GM19452 (cell line): ENCODE measurements at regions not wholly inside any gene's neighbourhood (a gene's known extent, or its start where the extent isn't known, plus 50 kb on each side); places are given as distances from the start of the nearest gene placed in this dataset.

Experiments used
- ATAC-seq: cut with Tn5 transposase; IDR thresholded peaks from one replicate; pipeline ENCODE4 v1.9.1; 2021; ENCODE audit not compliant: unreplicated experiment

GRCh38 chr1:218754477-218754876, 409.3 kb downstream of the TGFB2 start:
- no peak for ATAC-seq

- ATAC-seq = no peak
Measured at GRCh38 chr1:218755128-218755527, 410.0 kb downstream of the TGFB2 start.

GRCh38 chr1:218759795-218760194, 413.9 kb upstream of the LYPLAL1 start:
- no peak for ATAC-seq

DNA sequence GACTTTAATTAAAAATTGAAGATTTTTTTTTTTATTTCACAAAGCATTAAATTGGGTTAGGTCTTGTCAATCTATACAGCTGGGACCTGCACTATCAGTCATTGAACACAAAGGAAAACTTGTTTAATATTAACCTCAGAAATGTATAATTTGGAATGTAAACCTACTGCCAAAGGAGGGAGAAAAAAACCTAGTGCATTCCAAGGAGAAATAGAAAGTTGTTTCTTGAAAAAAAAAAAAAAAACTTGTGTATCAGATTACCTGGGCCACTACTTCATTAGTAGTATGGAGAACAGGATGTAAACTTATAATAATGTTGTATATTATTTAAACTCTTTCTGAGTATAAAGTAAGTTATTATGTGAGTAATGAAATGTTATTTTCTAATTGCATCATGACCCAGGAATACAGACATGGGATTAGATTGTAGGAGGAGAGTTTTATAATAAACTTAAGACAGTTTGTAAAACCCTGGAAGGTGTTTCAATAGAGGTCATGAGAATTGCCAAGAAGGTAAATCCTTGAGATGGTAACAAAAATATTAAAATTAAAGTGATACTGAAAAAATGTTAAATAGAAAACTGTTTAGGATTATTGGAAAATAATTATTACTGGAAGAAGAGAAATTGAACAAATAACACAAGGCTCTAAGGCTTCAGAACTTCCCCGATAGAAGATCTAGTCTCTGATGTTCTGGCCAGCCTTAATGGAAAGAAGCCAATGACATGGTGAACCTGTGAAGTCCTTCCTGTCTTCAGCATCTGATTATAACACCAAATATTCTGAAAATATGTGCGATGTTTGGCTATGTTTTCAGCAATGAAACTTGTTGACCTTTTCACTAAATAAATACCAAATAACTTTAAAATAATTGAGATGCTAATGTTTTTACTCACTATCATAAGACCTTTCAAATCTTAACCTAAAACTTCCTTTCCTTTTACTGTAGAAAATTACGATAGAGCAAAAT, 412.8 kb upstream of the LYPLAL1 start:
- ATAC-seq = no peak

DNA sequence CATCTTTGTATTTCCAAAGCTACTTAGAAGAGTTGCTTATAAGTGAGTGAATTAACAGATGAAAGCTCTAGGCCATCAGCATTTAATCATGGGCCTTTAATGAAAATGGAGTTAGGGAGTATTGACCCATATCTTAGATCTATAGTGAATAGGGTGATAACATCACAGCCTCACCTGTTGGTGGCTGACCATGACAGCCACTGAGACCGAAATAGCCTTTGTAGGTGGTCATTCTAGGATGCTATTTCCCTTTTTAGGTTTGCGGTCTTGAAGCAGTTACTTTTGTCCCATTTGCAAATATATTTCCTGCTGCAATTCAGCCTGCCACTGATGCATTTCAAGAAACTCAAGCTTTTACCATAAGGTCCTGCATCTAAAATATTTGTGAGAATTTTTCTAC, 410.1 kb upstream of the LYPLAL1 start:
- ATAC-seq = no peak

DNA sequence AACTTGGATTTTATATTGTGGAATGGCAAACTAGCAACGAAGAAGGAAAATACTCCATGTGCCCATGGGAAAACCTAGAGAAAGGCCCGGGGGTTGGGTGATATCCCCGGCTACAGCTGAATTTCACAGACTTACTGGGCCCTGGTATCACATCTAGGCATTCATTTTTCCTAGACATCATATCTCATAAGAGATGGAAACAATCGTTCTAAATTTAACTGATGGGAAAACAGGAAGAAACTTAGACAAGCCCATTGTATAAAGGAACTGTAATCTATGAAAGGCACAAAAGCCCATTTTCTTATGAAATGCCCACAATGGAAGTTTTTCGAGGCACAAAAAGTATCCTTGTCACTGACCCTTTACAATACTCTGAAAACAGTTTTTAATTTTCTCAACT, 407.9 kb upstream of the LYPLAL1 start:
- no peak for ATAC-seq

DNA sequence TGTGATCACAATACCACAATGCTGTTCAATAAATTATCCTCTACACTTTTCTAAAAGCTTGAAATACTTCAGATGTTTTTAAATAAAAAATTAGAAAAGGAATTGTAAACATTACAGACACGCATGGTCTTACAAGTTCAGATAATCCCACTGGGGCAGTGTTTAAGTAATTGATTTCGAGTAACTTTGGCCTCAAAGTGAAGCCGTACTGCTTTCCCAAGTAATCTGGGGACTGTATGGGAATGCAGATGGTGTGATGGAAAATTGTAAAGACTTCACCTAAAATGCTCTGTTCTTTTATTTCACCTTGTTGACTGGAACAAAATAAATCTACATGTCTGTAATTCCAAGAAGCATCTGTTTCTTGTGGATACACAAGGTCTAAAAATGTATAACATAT, 401.7 kb upstream of the LYPLAL1 start:
- no peak for ATAC-seq

GRCh38 chr1:218772575-218772974, 401.1 kb upstream of the LYPLAL1 start:
- no peak for ATAC-seq

- no peak for ATAC-seq
Measured at GRCh38 chr1:218775501-218776021, 398.1 kb upstream of the LYPLAL1 start.

- ATAC-seq = no peak
Measured at GRCh38 chr1:218778257-218779126, 395.2 kb upstream of the LYPLAL1 start.

DNA sequence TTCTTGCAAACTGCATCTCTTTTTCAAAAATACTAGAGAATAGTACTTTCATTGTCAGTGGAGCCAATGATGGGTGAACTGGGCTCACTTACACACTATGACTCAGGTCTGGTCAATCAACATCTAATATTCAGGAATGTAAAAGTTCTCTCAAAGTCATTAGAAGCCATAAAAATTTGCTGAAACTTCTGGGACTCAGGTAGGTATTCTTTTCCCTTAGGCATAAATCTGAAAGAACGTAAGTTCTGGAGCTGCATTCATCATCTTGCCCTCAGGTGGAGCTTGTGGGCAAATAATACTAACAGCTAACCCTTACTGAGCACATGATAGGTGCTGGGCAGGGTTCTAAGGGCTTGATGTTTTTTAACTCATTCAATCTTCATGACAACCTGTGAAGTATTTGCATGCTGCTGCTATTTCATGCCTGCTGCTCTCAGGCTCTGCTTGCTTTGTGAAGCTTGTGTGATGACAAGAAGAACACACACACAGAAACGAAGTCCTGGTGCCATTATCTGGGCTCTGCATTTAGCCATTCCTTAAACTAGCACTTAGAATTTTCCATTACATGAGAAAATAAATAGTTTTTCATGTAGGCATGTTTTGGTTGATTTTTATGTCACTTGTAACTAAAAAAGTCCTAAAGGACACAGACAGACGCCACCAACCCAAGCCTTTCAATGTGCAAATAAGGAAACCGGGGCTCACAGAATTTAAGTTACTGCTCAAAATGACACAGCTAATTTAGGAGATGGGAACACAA, 394.2 kb upstream of the LYPLAL1 start:
- ATAC-seq = no peak

GRCh38 chr1:218783131-218783530, 390.5 kb upstream of the LYPLAL1 start:
- no peak for ATAC-seq

- no peak for ATAC-seq
Measured at GRCh38 chr1:218783916-218784315, 389.8 kb upstream of the LYPLAL1 start.

GRCh38 chr1:218785928-218786327, 387.8 kb upstream of the LYPLAL1 start:
- ATAC-seq = no peak

GRCh38 chr1:218787826-218788225, 385.9 kb upstream of the LYPLAL1 start:
- ATAC-seq = no peak

DNA sequence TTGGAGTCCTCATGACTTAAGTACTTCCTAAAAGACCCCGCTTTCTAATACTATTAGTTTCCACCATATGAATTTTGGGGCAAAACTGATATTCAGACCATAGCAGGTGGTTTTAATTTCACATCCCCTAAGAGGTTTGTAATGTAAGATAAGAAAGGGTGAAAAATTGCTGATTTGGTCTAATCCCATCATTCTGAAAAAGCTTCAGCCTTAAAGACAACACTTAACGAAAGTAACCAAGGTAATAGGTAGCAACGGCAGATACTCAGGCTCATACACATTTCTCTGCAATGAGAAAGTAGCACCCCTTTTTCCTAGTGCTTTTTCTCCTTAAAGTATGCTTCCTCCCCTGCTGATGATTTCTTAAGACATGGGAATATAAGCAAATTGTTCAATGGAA, 376.9 kb upstream of the LYPLAL1 start:
- no peak for ATAC-seq

DNA sequence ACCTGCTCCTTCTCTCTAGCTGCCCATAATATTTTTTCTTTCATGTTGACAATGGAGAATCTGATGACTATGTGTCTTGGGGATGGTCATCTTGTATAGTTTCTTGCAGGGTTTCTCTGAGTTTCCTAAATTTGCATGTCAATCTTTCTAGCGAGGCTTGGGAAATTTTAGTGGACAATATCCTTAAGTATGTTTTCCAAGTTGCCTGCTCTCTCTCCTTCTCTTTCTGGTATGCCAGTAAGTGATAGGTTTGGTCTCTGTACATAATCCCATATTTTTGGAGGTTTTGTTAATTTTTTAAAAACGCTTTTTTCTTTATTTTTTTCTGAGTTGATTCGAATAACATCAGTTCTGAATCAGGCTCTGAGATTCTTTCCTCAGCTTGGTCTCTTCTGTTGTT, 370.9 kb upstream of the LYPLAL1 start:
- ATAC-seq = no peak

DNA sequence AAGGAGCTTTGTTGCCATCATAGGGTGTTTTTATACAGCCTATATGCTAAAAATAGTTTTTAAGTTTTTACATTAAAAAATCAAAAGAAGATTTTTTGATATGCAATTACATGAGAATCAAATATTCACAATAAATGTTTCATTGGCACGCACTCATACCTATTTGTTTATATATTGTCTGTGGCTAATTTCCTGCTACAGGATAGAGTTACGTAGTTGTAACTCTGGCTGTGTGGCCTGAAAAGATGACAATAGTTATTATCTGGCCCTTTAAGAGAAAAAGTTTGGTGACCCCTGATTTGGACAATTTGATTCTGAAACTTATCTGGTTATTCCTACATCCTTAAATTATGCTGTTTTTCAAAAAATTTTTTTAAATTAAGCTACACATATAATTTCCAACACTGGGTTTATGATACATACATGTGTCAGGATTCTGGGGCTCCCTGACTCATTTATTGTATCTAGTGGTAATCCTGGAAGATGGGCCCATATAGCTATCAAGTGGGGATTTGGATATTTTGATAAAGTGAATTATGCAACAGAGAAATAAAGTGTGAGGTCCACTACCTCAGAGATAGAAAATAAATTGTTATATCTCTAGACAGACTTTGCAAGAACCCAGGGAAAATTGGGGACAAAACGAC, 370.2 kb upstream of the LYPLAL1 start:
- no peak for ATAC-seq

DNA sequence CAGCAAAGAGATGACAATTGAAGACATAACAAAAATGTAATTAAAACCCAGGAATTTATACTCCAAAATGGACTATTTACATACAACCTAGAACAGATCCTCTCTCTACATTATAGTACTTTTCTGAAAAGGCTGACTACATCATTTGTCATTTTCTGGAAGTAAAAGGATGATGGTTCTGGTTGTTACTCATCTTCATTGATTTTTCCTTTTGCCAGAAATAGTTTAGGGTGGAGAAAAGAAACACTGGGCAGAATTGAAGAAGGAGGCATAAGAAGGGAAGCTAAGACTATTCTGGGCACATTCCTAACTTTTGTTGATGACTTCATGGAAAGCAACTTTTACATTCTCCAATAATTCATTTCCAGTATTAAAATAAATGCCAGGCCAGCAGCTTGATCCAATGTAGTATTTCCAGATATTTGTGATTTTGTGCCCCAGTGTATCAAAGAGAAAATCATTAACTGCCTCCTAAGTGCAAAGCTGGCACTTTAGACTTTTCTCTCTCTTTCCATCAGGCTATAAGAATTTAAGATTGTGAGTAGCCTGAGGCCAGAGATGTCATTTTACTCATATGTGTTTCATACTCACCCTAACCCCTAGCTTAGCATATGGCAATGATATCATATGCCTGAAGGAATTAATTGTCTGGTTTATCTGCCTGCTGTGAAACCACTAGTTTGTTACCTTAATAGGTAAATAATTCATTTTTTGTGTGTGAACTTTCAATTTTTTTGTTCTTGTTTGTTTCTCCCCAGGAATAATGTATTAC, 369.5 kb upstream of the LYPLAL1 start:
- ATAC-seq = no peak

GRCh38 chr1:218809061-218809460, 364.6 kb upstream of the LYPLAL1 start:
- no peak for ATAC-seq
